Kidney epithelial cell (primary cell): ENCODE measurements at regions not wholly inside any gene's neighbourhood (a gene's known extent, or its start where the extent isn't known, plus 50 kb on each side); places are given as distances from the start of the nearest gene placed in this dataset.
"Not testable (repeated sequence)": the region's sequence is repeated elsewhere in the genome, so short reads cannot be mapped to it uniquely, and the experiment has no call there.

Experiments used
- DNase-seq: peaks from one replicate; pipeline ENCODE4 v3.0.0-alpha.2; 2010; ENCODE audit warnings: low read depth
- H3K27me3 ChIP-seq: 2 replicates; pipeline ENCODE4 v1.6.0; 2011; ENCODE audit warnings: low read length; ENCODE audit not compliant: control insufficient read depth, insufficient read depth
- H3K36me3 ChIP-seq: 2 replicates; pipeline ENCODE4 v1.5.1; 2011; ENCODE audit warnings: low read length; ENCODE audit not compliant: control insufficient read depth, insufficient read depth
- H3K4me3 ChIP-seq: 2 replicates; pipeline ENCODE4 v1.5.1; 2011; ENCODE audit warnings: low read depth, mild to moderate bottlenecking, control low read depth, low read length
- TF ChIP-seq, protein P1 (sequence below): IDR thresholded peaks from 2 replicates; pipeline ENCODE4 v1.5.1; 2011; ENCODE audit warnings: mild to moderate bottlenecking, moderate library complexity, low read length, control low read depth, inconsistent platforms; ENCODE audit not compliant: insufficient read depth, poor library complexity, severe bottlenecking

DNA sequence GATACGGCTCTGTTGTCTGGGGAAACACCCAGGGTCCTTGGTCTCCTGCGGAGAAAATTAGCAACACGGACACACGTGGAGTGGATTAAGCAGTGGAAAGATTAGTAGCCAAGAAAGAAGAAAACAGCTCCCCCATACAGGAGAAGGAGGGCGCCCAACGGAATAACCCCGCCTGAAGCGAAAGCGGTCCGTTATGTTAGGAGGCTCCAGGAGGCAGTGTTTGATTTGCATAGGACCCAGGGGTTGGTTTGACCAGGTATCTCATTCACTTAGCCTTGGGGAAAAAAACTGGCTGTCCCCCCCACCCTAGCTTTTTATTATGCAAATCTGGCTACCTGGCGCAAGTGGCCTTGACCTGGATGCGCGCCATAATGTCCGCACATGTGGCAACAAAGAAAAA is 170.1 kb upstream of the KYNU start:
- no peaks in the 10 kb centered on the region for H3K27me3 ChIP-seq
- H3K36me3 ChIP-seq: no peaks in the 10 kb centered on the region
- TF ChIP-seq, protein P1, sequence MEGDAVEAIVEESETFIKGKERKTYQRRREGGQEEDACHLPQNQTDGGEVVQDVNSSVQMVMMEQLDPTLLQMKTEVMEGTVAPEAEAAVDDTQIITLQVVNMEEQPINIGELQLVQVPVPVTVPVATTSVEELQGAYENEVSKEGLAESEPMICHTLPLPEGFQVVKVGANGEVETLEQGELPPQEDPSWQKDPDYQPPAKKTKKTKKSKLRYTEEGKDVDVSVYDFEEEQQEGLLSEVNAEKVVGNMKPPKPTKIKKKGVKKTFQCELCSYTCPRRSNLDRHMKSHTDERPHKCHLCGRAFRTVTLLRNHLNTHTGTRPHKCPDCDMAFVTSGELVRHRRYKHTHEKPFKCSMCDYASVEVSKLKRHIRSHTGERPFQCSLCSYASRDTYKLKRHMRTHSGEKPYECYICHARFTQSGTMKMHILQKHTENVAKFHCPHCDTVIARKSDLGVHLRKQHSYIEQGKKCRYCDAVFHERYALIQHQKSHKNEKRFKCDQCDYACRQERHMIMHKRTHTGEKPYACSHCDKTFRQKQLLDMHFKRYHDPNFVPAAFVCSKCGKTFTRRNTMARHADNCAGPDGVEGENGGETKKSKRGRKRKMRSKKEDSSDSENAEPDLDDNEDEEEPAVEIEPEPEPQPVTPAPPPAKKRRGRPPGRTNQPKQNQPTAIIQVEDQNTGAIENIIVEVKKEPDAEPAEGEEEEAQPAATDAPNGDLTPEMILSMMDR: no peak
- H3K4me3 ChIP-seq: no peak overlapping the region
- no peak for DNase-seq

DNA sequence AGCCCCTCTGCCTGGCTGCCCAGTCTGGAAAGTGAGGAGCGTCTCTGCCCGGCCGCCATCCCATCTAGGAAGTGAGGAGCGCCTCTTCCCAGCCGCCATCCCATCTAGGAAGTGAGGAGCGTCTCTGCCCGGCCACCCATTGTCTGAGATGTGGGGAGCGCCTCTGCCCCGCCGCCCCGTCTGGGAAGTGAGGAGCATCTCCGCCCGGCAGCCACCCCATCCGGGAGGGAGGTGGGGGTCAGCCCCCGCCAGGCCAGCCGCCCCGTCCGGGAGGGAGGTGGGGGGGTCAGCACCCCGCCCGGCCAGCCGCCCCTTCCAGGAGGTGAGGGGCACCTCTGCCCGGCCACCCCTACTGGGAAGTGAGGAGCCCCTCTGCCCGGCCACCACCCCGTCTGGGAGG is 175.1 kb upstream of the KYNU start:
- not testable (repeated sequence) for H3K36me3 ChIP-seq, H3K27me3 ChIP-seq, H3K4me3 ChIP-seq, DNase-seq

DNA sequence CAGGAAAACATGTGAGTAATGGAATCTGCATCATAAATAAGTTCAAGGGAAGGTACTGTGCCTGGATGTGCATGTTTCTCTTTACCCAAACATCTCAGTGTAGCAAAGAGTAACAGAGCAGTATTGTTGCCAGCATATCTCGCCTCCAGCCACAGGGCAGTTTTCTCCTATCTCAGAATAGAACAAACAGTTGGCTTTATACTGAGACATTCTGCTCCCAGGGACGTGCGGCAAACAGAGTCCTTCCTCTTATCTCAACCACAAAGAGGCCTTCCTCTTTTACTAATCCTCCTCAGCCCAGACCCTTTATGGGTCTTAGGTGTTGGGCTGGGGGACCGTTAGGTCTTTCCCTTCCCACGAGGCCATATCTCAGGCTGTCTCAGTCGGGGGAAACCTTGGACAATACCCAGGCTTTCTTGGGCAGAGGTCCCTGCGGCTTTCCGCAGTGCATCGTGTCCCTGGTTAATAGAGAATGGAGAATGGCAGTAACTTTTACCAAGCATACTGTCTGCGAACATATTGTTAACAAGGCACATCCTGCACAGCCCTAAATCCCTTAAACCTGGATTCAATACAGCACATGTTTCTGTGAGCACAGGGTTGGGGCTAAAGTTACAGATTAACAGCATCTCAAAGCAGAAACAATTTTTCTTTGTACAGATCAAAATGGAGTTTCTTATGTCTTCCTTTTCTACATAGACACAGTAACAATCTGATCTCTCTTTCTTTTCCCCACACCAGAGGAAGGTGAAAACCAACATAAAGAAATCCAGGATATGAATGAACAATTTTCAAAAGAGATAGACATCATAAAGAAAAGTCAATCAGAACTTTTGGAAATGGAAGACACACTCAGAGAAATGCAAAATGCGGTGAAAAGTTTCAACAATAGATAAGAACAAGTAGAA is 181.9 kb upstream of the KYNU start:
- H3K4me3 ChIP-seq, DNase-seq, H3K36me3 ChIP-seq, H3K27me3 ChIP-seq: not testable (repeated sequence)

DNA sequence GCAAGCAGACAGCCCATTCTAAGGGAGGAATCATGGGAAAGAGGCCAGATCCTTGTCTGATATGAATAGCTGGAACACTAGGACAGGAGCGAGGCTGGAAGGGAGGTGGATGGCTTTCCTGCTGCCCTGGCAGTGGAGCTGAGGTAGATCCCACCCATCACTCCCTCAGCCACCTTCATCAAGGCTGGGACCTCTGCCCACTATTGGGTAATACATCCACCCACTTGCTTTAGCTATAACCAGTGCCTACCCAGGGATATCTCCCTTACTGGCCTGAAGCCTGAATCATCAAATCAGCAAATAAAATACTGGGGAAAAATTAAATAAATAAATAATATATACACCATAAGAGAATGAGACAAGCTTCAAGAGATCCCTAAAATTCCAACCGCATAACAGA is 183.2 kb upstream of the KYNU start:
- no peak overlapping the region for H3K4me3 ChIP-seq
- TF ChIP-seq, protein P1: no peak
- DNase-seq: no peak
- H3K27me3 ChIP-seq: no peaks in the 10 kb centered on the region
- no peaks in the 10 kb centered on the region for H3K36me3 ChIP-seq

DNA sequence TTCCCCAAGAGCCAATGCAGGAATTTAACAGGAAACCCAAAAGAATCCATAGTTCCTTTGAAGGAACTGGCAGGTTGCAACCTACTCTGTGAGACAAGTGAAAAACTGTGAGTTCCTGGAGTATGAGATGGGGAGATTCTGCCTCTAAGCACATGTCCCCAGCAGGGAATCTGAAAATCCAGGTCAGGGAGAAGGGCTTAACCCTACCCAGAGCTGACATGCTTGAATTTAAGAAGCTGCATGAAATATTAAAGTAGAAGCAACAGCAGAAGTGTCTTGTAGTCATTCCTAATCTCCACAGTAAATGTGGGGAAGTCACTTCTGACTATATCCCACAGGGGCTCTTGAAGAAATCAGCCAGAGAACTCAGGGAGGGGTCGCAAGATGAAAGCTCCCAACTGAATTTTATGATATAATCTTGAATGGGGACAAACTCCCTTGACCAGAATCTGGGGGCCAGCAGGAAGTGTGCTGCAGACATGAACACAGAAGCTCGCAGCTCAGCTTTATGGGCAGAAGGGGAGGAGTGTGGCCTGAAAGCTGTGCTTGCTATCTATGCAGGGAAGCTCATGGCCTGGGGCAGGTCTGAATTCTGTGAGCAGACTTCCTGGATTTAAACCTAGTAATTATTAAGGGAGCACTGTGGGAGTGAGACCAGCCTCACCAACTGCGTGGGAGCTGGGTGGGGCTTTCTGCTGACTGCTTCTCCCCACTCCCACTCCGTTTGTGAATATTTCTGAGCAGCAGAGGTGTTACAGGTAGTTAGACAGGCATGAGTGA is 184.1 kb upstream of the KYNU start:
- DNase-seq: no peak

DNA sequence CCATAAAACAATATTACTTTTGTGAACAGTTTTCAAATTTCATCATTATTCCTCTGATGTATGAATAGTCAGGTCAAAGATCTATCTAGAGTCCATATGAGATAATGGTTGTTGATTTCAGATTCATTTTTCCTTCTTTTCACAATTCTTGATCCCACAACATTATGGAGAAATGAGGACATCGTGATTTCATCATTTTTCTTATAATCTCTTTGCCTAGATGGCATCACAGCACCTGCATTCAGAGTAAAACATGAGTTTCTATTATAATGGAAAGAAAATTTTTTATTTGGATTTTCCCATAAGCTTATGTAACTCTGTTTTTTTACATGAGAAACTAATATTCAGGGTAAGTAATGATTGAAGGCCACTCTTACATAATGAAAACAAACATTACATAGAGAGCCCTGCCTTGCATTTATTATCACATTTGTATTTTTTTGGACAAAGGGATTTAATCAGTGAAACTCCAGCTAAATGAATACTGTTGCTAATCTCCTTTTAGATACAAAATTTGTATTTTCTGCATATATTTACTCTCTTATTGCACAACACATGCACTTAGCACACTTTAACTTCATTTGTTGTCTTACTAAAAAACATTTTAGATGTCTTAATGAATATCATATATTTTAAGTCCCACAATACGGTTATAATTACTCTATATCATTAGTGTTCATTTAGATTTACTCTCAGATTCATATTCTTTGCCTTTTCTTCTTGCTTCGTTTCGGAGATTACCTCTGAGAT is 188.4 kb upstream of the KYNU start:
- H3K4me3 ChIP-seq: no peak overlapping the region
- TF ChIP-seq, protein P1: no peak
- H3K27me3 ChIP-seq: no peaks in the 10 kb centered on the region
- DNase-seq: no peak
- no peaks in the 10 kb centered on the region for H3K36me3 ChIP-seq

More for the DNA sequence above, 184.1 kb upstream of the KYNU start:
- TF ChIP-seq, protein P1: no peak
- H3K36me3 ChIP-seq: no peaks in the 10 kb centered on the region
- H3K4me3 ChIP-seq: no peak overlapping the region
- no peaks in the 10 kb centered on the region for H3K27me3 ChIP-seq
